Fibroblast of lung (primary cell): ENCODE measurements at regions not wholly inside any gene's neighbourhood (a gene's known extent, or its start where the extent isn't known, plus 50 kb on each side); places are given as distances from the start of the nearest gene placed in this dataset.

Source experiments
- DNase-seq, 2 donors: peaks; one replicate each; pipeline versions ENCODE4 v3.0.0 to v3.0.0-alpha.2; 2010; ENCODE audit warnings: low read depth in 2 of 2
- H2AFZ ChIP-seq: 2 replicates; pipeline ENCODE4 v1.5.1; 2012; ENCODE audit warnings: low read length, control low read depth, inconsistent platforms
- H3K27ac ChIP-seq: 2 replicates; pipeline ENCODE4 v1.5.1; 2011; ENCODE audit warnings: low read length, control low read depth; ENCODE audit not compliant: insufficient read depth
- H3K27me3 ChIP-seq: 2 replicates; pipeline ENCODE4 v1.5.1; 2011; ENCODE audit warnings: mild to moderate bottlenecking, low read length; ENCODE audit not compliant: control insufficient read depth, insufficient read depth
- H3K36me3 ChIP-seq: 2 replicates; pipeline ENCODE4 v1.5.1; 2011; ENCODE audit warnings: low read length; ENCODE audit not compliant: control insufficient read depth, insufficient read depth
- H3K4me1 ChIP-seq: 2 replicates; pipeline ENCODE4 v1.5.1; 2011; ENCODE audit warnings: low read length; ENCODE audit not compliant: control insufficient read depth, insufficient read depth; ENCODE audit errors: extremely low read depth
- H3K4me2 ChIP-seq: 2 replicates; pipeline ENCODE4 v1.5.1; 2011; ENCODE audit warnings: low read length, control low read depth; ENCODE audit not compliant: insufficient read depth; ENCODE audit errors: extremely low read depth
- H3K4me3 ChIP-seq, 4 experiments: fragments of 200-600 bp in 1 of 4; sonication (generic) in 1 of 4; replicated peaks in 1 of 4; 2 replicates each; pipeline ENCODE4 v1.5.1; 2011 to 2016; ENCODE audit warnings: low read length in 4 of 4, low read depth in 3 of 4, mild to moderate bottlenecking in 3 of 4, control low read depth in 2 of 4, inconsistent platforms in 1 of 4, mixed read lengths in 1 of 4; ENCODE audit not compliant: insufficient read depth in 1 of 4; ENCODE audit errors: control extremely low read depth in 1 of 4
- H3K79me2 ChIP-seq: 2 replicates; pipeline ENCODE4 v1.5.1; 2012; ENCODE audit warnings: mild to moderate bottlenecking, low read length, inconsistent platforms; ENCODE audit not compliant: control insufficient read depth, insufficient read depth
- H3K9ac ChIP-seq: 2 replicates; pipeline ENCODE4 v1.5.1; 2011; ENCODE audit warnings: mild to moderate bottlenecking, low read length, control low read depth; ENCODE audit not compliant: insufficient read depth
- H3K9me3 ChIP-seq: 2 replicates; pipeline ENCODE4 v1.5.1; 2012; ENCODE audit warnings: low read depth, low read length; ENCODE audit not compliant: control insufficient read depth, insufficient read depth
- H4K20me1 ChIP-seq: 2 replicates; pipeline ENCODE4 v1.5.1; 2011; ENCODE audit warnings: low read length; ENCODE audit not compliant: control insufficient read depth, insufficient read depth; ENCODE audit errors: extremely low read depth
- EZH2 ChIP-seq: IDR thresholded peaks from 2 replicates; pipeline ENCODE4 v1.5.1; 2012; ENCODE audit warnings: low read length, control low read depth, mild to moderate bottlenecking; ENCODE audit errors: missing control alignments
- TF ChIP-seq, protein P1 (sequence below), 2 donors: IDR thresholded peaks in 1 of 2; conservative IDR thresholded peaks in 1 of 2; 1 replicate in 1 of 2; 2 replicates in 1 of 2; pipeline ENCODE4 v1.5.1; 2011 to 2012; ENCODE audit warnings: low read length in 2 of 2, control low read depth in 1 of 2, inconsistent platforms in 1 of 2, low read depth in 1 of 2, mild to moderate bottlenecking in 1 of 2

GRCh38 chr16:51565184-51565583, 414.1 kb upstream of the SALL1 start:
- Histone ChIP-seq H3K4me2 (no peak overlapping the region), H3K4me3 (no peak overlapping the region), H2AFZ (no peak overlapping the region), H3K4me1 (no peaks in the 10 kb centered on the region), H3K27me3 (no peaks in the 10 kb centered on the region), H3K79me2 (no peaks in the 10 kb centered on the region), H3K36me3 (no peaks in the 10 kb centered on the region), H3K27ac (no peak overlapping the region), H4K20me1 (no peaks in the 10 kb centered on the region), H3K9ac (no peak overlapping the region), H3K9me3 (no peaks in the 10 kb centered on the region)
- TF ChIP-seq EZH2, result no peak
- TF ChIP-seq, protein P1, sequence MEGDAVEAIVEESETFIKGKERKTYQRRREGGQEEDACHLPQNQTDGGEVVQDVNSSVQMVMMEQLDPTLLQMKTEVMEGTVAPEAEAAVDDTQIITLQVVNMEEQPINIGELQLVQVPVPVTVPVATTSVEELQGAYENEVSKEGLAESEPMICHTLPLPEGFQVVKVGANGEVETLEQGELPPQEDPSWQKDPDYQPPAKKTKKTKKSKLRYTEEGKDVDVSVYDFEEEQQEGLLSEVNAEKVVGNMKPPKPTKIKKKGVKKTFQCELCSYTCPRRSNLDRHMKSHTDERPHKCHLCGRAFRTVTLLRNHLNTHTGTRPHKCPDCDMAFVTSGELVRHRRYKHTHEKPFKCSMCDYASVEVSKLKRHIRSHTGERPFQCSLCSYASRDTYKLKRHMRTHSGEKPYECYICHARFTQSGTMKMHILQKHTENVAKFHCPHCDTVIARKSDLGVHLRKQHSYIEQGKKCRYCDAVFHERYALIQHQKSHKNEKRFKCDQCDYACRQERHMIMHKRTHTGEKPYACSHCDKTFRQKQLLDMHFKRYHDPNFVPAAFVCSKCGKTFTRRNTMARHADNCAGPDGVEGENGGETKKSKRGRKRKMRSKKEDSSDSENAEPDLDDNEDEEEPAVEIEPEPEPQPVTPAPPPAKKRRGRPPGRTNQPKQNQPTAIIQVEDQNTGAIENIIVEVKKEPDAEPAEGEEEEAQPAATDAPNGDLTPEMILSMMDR (conservative IDR thresholded peaks at IDR 0.05 in 1 of 2, IDR thresholded peaks at IDR 0.05 in 1 of 2; ENCODE audit: low read depth in 1 of 2, low read length in 2 of 2), result no peak
- DNase-seq, result no peak

DNA sequence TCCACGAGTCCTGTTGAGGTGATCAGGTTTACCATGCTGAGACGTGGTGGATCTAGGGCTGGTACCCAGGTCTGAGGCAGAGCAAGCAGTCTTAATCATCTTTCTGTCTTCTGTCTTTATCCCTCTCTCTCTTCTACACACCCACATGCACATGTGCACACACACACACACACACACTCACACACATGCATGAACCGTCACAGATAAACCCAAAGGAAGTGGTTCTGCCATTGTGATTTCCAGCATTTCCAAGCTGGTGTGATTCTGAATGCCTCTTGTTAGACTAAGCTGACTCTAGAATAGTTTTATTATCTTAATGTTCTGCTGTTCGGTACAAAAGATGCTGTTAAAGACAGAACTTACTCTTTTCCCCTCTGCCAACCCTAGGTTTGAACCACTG, 411.8 kb upstream of the SALL1 start:
- no peaks in the 10 kb centered on the region for H3K36me3 ChIP-seq
- no peaks in the 10 kb centered on the region for H3K9me3 ChIP-seq
- H3K4me2 ChIP-seq, result no peak overlapping the region
- H3K79me2 ChIP-seq, result no peaks in the 10 kb centered on the region
- no peak for DNase-seq
- H3K9ac ChIP-seq, result no peak overlapping the region
- no peaks in the 10 kb centered on the region for H3K27me3 ChIP-seq
- H3K4me3 ChIP-seq, result no peak overlapping the region
- no peak for TF ChIP-seq EZH2
- TF ChIP-seq, protein P1 (conservative IDR thresholded peaks at IDR 0.05 in 1 of 2, IDR thresholded peaks at IDR 0.05 in 1 of 2; ENCODE audit: low read depth in 1 of 2, low read length in 2 of 2), result no peak
- no peak overlapping the region for H2AFZ ChIP-seq
- H4K20me1 ChIP-seq, result no peaks in the 10 kb centered on the region
- H3K4me1 ChIP-seq, result no peaks in the 10 kb centered on the region
- no peak overlapping the region for H3K27ac ChIP-seq

DNA sequence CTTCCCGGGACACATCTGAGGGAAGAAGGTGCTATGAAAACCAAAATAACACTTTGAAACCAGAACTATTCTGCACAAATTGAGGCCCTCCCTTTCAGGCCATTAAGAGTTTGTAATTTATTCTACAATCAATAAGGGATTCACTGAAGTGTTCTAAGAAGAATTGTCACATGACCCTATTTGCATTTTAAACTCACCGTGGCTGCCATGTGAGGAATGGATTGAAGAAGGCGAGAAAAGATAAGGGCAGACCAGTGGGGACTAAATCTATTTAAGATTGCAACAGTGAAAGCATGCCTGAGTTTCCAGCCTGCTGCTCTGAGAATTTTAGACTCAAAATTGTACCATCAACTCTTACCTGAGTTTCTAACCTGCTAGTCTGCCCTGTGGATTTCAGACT, 408.8 kb upstream of the SALL1 start:
- Histone ChIP-seq H3K79me2 (no peaks in the 10 kb centered on the region), H3K4me1 (no peaks in the 10 kb centered on the region), H3K36me3 (no peaks in the 10 kb centered on the region), H3K9me3 (no peaks in the 10 kb centered on the region), H3K9ac (no peak overlapping the region), H2AFZ (no peak overlapping the region), H3K27me3 (no peaks in the 10 kb centered on the region), H3K4me2 (no peak overlapping the region), H3K4me3 (no peak overlapping the region), H4K20me1 (no peaks in the 10 kb centered on the region), H3K27ac (no peak overlapping the region)
- no peak for DNase-seq
- TF ChIP-seq, protein P1 (conservative IDR thresholded peaks at IDR 0.05 in 1 of 2, IDR thresholded peaks at IDR 0.05 in 1 of 2; ENCODE audit: low read depth in 1 of 2, low read length in 2 of 2), result no peak
- no peak for TF ChIP-seq EZH2
